GM21390 (cell line): ENCODE measurements at regions not wholly inside any gene's neighbourhood (a gene's known extent, or its start where the extent isn't known, plus 50 kb on each side); places are given as distances from the start of the nearest gene placed in this dataset.

Source experiments
- ATAC-seq: cut with Tn5 transposase; IDR thresholded peaks from one replicate; pipeline ENCODE4 v1.9.1; 2021; ENCODE audit not compliant: unreplicated experiment

- no peak for ATAC-seq
These were observed 736.5 kb downstream of the HACE1 start for GRCh38 chr6:104123227-104123626.

- no peak for ATAC-seq
These were observed 741.4 kb downstream of the HACE1 start for GRCh38 chr6:104118274-104118673.

- no peak for ATAC-seq
These were observed 749.9 kb downstream of the HACE1 start for GRCh38 chr6:104109806-104110205.

GRCh38 chr6:104108634-104109033, 751.1 kb downstream of the HACE1 start:
- no peak for ATAC-seq

GRCh38 chr6:104095661-104096416, 763.9 kb downstream of the HACE1 start:
- ATAC-seq = no peak

- ATAC-seq = no peak
These were observed 772.0 kb downstream of the HACE1 start for GRCh38 chr6:104087765-104088164.

DNA sequence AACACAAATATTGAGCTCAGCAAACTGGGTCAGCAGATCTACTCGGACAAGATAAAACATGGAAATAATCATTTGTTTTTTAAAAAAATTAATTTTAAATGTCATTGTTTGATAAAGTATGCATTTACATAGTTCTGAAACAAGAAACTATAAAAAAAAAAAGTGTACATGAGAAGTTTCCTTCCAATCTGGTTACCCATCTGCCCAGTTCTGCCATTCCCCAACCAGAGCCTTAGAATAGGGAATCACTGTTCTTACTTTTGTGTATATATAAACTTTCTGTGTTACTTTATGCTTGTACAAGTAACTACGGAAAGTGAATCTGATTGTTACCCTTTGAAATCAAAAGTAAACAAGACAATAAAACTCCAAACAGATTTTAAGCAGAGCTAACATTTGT, 791.4 kb downstream of the HACE1 start:
- ATAC-seq = no peak

- no peak for ATAC-seq
These were observed 794.8 kb downstream of the HACE1 start for GRCh38 chr6:104064876-104065275.

GRCh38 chr6:104050455-104050854, 809.3 kb downstream of the HACE1 start:
- ATAC-seq = no peak

GRCh38 chr6:104046426-104046825, 813.3 kb downstream of the HACE1 start:
- ATAC-seq = no peak

DNA sequence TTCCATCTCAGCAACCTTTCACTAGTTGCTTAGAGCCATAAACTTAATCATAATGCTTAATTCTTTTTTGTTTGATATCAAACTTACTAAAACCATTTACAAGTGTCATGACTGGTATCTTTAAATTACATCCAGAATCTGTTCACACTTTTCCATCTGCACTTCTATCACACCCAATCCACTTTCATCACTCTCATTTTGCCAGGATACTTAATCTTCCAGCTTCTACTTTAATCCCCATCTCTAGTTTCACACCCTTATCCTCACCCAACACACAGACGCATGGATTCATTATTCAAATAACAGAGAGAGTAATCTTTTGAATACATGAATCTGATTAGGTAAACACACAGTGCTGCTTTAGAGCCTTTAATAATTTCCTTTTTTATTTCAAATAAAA, 828.4 kb downstream of the HACE1 start:
- ATAC-seq = no peak

DNA sequence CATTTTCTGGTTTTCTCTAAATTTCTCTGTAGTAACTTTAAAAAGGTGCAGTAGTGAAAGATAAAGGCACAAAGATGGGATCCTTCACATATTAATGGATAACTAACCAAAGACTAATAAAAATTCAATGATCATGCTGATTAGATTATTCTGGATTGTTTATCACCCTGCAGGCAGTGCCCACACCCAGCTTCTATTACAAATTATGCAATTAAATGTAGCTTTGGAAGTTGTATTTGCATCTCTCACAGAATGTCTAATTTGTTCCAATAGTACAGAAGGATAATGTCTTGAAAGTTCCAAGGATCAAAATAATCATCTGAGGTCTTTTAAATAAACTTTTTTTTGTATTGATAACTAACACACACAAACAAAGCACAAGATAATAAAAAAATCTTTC, 837.6 kb downstream of the HACE1 start:
- ATAC-seq = no peak

GRCh38 chr6:104019075-104019753, 840.5 kb downstream of the HACE1 start:
- no peak for ATAC-seq

DNA sequence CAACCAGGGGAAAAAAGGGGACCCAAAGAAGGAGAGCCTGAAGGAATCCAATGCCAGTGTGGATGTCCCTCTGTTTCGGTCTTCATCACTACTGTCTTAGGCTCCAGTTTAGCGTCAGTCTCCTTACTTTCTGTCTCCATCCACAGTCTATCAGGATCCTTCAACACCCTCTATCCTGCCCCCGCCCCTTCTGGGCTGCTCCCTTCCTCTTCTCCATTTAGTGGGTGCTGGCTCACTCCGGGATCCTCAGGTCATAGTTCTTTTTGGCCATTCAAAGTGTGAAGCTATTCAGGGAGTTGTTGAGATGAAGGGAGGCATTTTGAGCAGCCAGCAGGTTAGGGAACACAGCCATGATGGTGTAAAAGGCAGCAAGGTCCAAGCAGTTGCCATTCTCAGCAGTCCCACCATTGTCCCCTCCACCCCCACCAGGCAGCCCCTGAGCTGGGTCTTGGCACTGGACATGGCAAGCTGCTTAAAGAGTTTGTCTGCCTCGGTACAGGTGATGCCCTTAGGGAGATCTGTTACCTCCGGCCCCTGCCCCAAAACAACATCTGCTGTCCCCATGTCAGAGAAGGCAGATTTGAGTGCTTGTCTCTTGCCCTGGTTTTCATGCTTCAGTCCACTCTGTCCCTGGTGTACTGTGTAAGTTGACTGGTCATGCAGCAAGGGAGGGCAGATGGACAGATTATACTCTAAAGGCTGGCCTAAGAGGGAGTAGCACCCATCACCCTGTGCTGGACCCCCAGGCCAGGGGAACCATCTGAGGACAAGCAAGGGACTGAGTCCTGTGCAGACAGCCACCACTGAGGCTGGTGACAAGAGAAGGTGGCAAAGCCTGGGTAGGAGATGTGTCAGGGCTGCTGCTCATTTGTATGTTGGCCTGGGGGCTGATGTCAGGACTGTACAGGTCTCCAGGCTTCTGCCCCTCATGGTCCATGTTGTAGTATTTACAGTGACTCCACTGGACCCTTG, 842.0 kb downstream of the HACE1 start:
- no peak for ATAC-seq

GRCh38 chr6:104014163-104014959, 845.4 kb downstream of the HACE1 start:
- no peak for ATAC-seq

GRCh38 chr6:104013312-104013971, 846.3 kb downstream of the HACE1 start:
- no peak for ATAC-seq

DNA sequence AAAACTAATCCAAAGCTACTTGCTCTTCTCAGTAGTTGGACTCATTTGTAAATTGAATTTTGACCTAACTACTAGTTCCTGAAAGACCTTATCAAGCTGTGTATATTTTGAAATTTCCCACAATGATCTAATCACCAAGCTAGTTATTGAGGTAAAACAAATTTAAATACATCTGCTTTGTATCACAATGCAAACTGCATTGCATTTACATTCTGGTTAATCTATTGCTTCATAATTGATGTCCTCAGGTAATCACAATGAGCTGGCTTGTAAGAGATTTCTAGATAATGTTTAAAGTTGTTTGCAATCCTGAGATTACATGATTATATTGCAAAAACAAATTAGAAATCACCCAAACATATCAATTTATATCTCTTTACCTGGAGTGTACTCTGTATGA, 848.8 kb downstream of the HACE1 start:
- no peak for ATAC-seq

DNA sequence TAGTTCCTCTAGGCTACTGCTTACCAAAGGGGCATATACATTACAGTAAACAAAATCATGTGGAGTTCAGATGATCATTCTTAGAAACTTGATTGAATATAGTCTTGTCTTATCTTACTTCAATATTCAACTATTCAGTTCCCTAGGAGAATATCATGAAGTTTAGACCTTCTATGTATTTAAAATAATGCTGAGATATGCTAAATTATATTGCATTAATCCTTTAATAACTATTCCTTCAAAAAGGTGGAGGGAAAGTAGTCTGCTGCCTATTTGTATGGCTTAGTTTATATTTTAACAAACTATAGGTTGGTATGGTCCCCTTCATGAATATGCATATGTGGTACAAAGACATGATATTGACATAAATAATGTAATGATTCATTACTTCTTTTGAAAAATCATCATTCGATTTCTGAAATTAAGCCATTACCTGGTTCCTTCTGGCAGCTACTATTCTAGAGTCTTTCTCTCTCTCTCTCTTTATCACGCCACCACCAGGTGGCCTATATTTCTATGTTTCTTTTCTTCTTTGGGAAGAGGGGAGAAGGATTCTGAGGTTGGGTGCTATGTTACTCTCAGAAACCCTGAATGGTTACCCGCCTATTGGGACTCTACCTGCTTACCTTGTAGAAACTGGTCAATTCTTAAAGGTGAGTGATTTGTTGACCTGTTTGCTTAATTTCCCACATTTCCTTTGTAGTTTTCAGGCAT, 855.8 kb downstream of the HACE1 start:
- ATAC-seq = no peak

GRCh38 chr6:103995571-103995970, 864.1 kb downstream of the HACE1 start:
- no peak for ATAC-seq

DNA sequence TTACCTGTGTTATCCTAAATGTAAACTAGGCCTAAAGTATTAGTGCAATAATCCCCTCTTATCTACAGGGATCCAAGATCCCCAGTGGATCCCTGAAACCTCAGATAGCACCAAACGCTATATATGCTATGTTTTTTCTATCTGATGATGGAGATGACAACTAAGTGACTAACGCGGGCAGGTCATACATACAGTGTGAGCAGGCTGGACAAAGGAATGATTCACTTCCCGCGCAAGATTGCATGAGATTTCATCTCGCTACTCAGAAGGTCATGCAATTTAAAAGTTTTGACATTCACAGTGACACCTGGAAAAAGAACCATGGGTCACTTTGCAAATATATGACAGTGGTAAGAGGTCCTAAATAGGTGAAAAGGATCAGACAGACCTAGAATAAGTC, 875.9 kb downstream of the HACE1 start:
- ATAC-seq = no peak
